HUES64 (cell line): ENCODE measurements at regions not wholly inside any gene's neighbourhood (a gene's known extent, or its start where the extent isn't known, plus 50 kb on each side); places are given as distances from the start of the nearest gene placed in this dataset.
A peak's percentile ranks its signal among the peaks of the same experiment; 100 is the strongest.
"Not testable (repeated sequence)": the region's sequence is repeated elsewhere in the genome, so short reads cannot be mapped to it uniquely, and the experiment has no call there.

ENCODE experiments used
- H3K27ac ChIP-seq: 2 replicates; pipeline ENCODE4 v1.7.0; 2013; ENCODE audit warnings: low read depth, low read length, inconsistent platforms
- H3K27me3 ChIP-seq: 2 replicates; pipeline ENCODE4 v1.6.1; 2013; ENCODE audit warnings: mild to moderate bottlenecking, low read length; ENCODE audit not compliant: insufficient read depth
- H3K36me3 ChIP-seq: 2 replicates; pipeline ENCODE4 v1.6.1; 2013; ENCODE audit warnings: mild to moderate bottlenecking, low read length; ENCODE audit not compliant: insufficient read depth
- H3K4me1 ChIP-seq: 2 replicates; pipeline ENCODE4 v1.6.1; 2013; ENCODE audit warnings: mild to moderate bottlenecking, low read length, moderate library complexity; ENCODE audit not compliant: insufficient read depth
- H3K4me3 ChIP-seq: 2 replicates; pipeline ENCODE4 v1.5.1; 2013; ENCODE audit warnings: mild to moderate bottlenecking, low read length, moderate library complexity
- H3K9ac ChIP-seq: 2 replicates; pipeline ENCODE4 v1.6.1; 2013; ENCODE audit warnings: mild to moderate bottlenecking, low read depth, low read length
- H3K9me3 ChIP-seq: 2 replicates; pipeline ENCODE4 v1.6.1; 2013; ENCODE audit warnings: low read depth, low read length; ENCODE audit not compliant: insufficient read depth
- WGBS: fragments of 150-250, 120-280 bp; methylation state at CpG from one replicate; pipeline ENCODE4 v1.1.7; 2013; ENCODE audit warnings: missing lambda C conversion rate; 5-methylcytosine and 5-hydroxymethylcytosine counted together

GRCh38 chr16:29605593-29606205 lies 57.3 kb upstream of the SPN start:
- H3K4me1 ChIP-seq, H3K27ac ChIP-seq, H3K4me3 ChIP-seq, H3K9me3 ChIP-seq, H3K36me3 ChIP-seq, H3K27me3 ChIP-seq, H3K9ac ChIP-seq: not testable (repeated sequence)
- 91% methylated on average over 16 of the region's 16 CpGs for WGBS

GRCh38 chr16:29606669-29607427 lies 56.2 kb upstream of the SPN start:
- not testable (repeated sequence) for H3K4me3 ChIP-seq, H3K9me3 ChIP-seq, H3K27me3 ChIP-seq, H3K36me3 ChIP-seq, H3K9ac ChIP-seq, H3K27ac ChIP-seq, H3K4me1 ChIP-seq
- WGBS: 90% methylated on average over 23 of the region's 26 CpGs

DNA sequence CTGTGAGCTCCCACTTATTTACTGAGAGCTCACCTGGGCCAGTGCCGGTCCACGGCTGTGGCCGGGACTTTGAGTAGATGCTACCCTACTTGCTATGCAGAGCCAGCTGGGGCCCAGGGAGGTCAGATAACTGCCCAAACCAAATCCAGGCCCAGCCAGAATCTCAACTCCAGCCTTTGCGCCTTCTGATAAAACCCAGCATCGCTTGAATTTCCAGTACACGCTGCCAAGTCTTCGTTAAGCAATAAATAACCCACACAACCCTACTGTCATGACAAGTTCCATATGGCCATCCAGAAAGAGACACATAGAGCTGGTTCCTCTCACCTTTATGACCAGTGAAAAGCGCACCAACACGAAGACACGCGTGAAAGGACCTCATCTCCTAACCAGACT lies 55.6 kb upstream of the SPN start:
- H3K27me3 ChIP-seq, H3K4me1 ChIP-seq, H3K4me3 ChIP-seq, H3K36me3 ChIP-seq, H3K9ac ChIP-seq, H3K27ac ChIP-seq, H3K9me3 ChIP-seq: not testable (repeated sequence)
- 92% methylated on average over 11 of the region's 11 CpGs for WGBS

DNA sequence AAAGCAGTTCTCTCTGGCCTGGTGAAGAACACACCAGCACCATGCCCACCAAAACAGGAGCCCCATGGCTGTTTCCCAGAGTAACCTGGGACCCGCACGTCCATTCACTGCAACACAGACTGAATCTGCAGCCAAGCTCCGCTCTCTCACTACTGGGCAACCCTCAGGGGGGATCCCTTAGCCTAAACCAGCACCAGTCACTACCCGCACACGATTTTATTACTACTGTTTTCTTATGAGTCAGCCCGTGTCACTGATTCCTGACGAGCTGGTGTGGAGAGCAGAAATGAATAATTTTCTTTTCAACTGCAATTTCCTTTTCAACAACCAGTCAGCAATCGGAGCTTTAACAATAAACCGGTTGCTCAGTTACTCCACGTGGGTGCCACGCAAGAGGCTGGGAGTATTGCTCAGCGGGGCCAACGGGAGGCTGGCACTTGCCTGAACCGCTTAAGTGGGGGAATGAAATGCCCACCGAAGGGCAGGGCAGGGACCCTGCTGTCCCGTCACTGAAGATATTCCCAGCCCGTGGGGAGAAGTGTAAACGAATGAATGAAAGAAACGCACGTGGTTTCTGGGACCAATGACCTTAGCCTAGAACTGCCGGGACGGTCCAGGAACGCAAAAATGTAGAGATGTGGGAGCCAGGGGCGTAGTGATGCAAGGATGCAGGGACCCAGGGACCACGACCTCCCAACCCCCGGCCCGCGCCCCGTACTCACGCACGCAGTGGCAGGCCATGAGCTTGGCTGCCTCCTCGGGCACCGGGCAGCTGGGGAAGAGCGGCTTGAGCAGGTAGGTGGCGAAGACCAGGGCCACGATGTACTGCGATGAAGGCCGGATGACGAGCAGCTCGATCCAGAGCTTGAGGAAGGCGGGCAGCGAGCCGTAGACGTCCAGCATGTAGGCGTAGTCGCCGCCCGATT lies 50.4 kb upstream of the SPN start:
- not testable (repeated sequence) for H3K27ac ChIP-seq, H3K9me3 ChIP-seq, H3K4me1 ChIP-seq, H3K27me3 ChIP-seq, H3K36me3 ChIP-seq
- under 1% methylated on average over 35 of the region's 48 CpGs for WGBS
- H3K9ac ChIP-seq: peak overlapping the region; percentile 82
- peak overlapping the region; percentile 74 for H3K4me3 ChIP-seq
